ENCODE measurements at regions not wholly inside any gene's neighbourhood (a gene's known extent, or its start where the extent isn't known, plus 50 kb on each side); places are given as distances from the start of the nearest gene placed in this dataset.

- H3K4me1 Mint-ChIP-seq (ENCODE audit: low read depth), result peaks cover 20% of the 10 kb centered on the region
- no peak overlapping the region for H3K4me3 Mint-ChIP-seq
- H3K9me3 Mint-ChIP-seq, result no peaks in the 10 kb centered on the region
- no peaks in the 10 kb centered on the region for H3K27me3 Mint-ChIP-seq
- no peaks in the 10 kb centered on the region for H3K36me3 Mint-ChIP-seq (ENCODE audit: low read depth)
- H3K27ac Mint-ChIP-seq, result no peak overlapping the region
Measured at GRCh38 chr13:73519396-73520116, 460.8 kb downstream of the KLF5 start.

- Mint-ChIP-seq H3K9me3 (no peaks in the 10 kb centered on the region), H3K4me3 (no peak overlapping the region), H3K4me1 (ENCODE audit: low read depth) (peaks cover 20% of the 10 kb centered on the region), H3K27ac (no peak overlapping the region), H3K27me3 (no peaks in the 10 kb centered on the region), H3K36me3 (ENCODE audit: low read depth) (no peaks in the 10 kb centered on the region)
Measured at GRCh38 chr13:73517766-73518165, 459.0 kb downstream of the KLF5 start.

- no peak overlapping the region for H3K27ac Mint-ChIP-seq
- H3K4me1 Mint-ChIP-seq (ENCODE audit: low read depth), result peaks cover 20% of the 10 kb centered on the region
- H3K27me3 Mint-ChIP-seq, result no peaks in the 10 kb centered on the region
- H3K36me3 Mint-ChIP-seq (ENCODE audit: low read depth), result no peaks in the 10 kb centered on the region
- H3K9me3 Mint-ChIP-seq, result no peaks in the 10 kb centered on the region
- no peak overlapping the region for H3K4me3 Mint-ChIP-seq
Measured at GRCh38 chr13:73516731-73517130, 457.9 kb downstream of the KLF5 start.

GRCh38 chr13:73514208-73514607 lies 455.4 kb downstream of the KLF5 start:
- H3K9me3 Mint-ChIP-seq, result no peaks in the 10 kb centered on the region
- no peaks in the 10 kb centered on the region for H3K36me3 Mint-ChIP-seq (ENCODE audit: low read depth)
- no peaks in the 10 kb centered on the region for H3K4me1 Mint-ChIP-seq (ENCODE audit: low read depth)
- no peaks in the 10 kb centered on the region for H3K27me3 Mint-ChIP-seq
- no peak overlapping the region for H3K27ac Mint-ChIP-seq
- no peak overlapping the region for H3K4me3 Mint-ChIP-seq

- H3K4me1 Mint-ChIP-seq (ENCODE audit: low read depth), result no peaks in the 10 kb centered on the region
- H3K9me3 Mint-ChIP-seq, result no peaks in the 10 kb centered on the region
- H3K27me3 Mint-ChIP-seq, result no peaks in the 10 kb centered on the region
- H3K4me3 Mint-ChIP-seq, result no peak overlapping the region
- H3K27ac Mint-ChIP-seq, result no peak overlapping the region
- no peaks in the 10 kb centered on the region for H3K36me3 Mint-ChIP-seq (ENCODE audit: low read depth)
Measured at GRCh38 chr13:73513751-73514150, 454.9 kb downstream of the KLF5 start.

DNA sequence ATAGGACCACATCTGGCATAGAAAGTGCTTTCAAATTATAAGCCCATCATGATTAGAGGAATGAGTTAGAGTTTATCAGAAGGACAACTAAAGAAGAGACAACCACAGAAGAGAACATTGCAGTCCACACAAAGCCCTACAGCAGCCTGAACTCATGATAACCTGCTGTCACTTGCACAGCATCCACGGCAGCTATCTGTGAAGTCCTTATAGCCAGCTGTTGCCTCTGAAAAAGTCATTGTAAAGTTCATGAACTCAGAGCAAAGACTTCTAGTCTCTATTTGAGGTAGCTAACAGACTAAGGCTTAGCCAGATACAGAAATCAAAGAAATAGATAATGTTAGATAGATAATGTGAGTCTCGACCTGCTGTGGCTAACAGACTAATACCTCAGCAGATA lies 450.0 kb downstream of the KLF5 start:
- no peak overlapping the region for H3K4me3 Mint-ChIP-seq
- H3K4me1 Mint-ChIP-seq (ENCODE audit: low read depth), result no peaks in the 10 kb centered on the region
- H3K36me3 Mint-ChIP-seq (ENCODE audit: low read depth), result no peaks in the 10 kb centered on the region
- H3K27me3 Mint-ChIP-seq, result no peaks in the 10 kb centered on the region
- H3K27ac Mint-ChIP-seq, result no peak overlapping the region
- H3K9me3 Mint-ChIP-seq, result no peaks in the 10 kb centered on the region

- Mint-ChIP-seq H3K4me3 (no peak overlapping the region), H3K27ac (no peak overlapping the region), H3K36me3 (ENCODE audit: low read depth) (no peaks in the 10 kb centered on the region), H3K27me3 (no peaks in the 10 kb centered on the region), H3K9me3 (no peaks in the 10 kb centered on the region), H3K4me1 (ENCODE audit: low read depth) (no peaks in the 10 kb centered on the region)
Measured at GRCh38 chr13:73505376-73505890, 446.6 kb downstream of the KLF5 start.

DNA sequence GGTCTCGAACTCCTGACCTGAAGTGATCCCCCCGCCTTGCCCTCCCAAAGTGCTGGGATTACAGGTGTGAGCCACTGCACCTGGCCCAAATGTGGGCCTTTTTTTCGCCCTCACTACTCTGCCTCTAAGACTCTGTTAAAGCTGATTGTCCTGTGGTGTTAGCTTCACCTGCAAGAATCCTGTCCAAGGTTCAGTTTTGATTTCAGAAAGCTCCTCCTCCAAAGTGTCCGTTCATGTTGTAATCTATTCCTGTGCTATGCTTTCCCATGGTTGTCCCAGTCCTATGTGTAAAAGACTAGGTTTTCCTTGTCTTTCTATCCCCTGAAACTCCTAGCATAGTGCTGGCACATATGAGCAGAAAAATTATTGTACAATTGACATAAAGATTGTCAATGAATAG lies 440.9 kb downstream of the KLF5 start:
- H3K9me3 Mint-ChIP-seq, result no peaks in the 10 kb centered on the region
- no peaks in the 10 kb centered on the region for H3K4me1 Mint-ChIP-seq (ENCODE audit: low read depth)
- H3K27ac Mint-ChIP-seq, result no peak overlapping the region
- H3K36me3 Mint-ChIP-seq (ENCODE audit: low read depth), result no peaks in the 10 kb centered on the region
- H3K27me3 Mint-ChIP-seq, result no peaks in the 10 kb centered on the region
- H3K4me3 Mint-ChIP-seq, result no peak overlapping the region

DNA sequence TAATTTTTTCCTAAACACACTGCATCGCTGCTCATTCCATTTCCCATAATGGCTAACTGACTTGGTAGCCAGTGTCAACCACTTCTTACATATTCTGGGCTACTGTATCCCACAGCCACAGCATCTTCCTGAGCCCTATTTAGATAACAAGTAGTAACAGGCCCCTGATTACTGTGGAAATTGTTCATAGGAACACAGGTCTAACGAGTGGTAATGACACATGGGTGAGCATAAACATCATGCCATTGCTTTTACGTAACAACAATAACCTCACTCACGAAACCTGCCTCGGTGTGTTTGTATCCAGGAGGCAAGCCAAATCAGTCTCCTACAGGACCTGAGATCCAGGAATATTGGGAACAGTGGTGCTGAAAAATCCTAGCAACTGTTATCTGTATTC lies 438.6 kb downstream of the KLF5 start:
- Mint-ChIP-seq H3K4me3 (no peak overlapping the region), H3K36me3 (ENCODE audit: low read depth) (no peaks in the 10 kb centered on the region), H3K9me3 (no peaks in the 10 kb centered on the region), H3K27me3 (no peaks in the 10 kb centered on the region), H3K27ac (no peak overlapping the region), H3K4me1 (ENCODE audit: low read depth) (peaks cover 6% of the 10 kb centered on the region)

DNA sequence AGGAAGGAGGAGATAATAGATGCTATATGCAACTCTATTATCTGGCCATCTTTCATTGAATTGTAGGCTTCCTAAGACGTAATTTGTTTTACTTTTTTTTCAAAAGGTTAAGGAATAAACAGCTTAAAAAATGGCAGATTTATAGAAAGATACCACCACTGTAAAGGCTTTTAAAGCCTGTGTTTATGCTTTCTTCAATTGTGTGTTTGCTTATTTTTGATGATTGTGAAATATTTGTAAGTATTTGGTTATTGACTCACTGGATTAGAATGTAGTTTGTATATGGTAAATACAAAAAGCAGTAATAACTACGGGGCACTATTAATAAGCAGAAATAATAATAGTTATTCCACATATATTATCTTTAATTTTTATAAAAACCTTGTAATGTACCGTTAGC lies 437.9 kb downstream of the KLF5 start:
- no peak overlapping the region for H3K4me3 Mint-ChIP-seq
- no peaks in the 10 kb centered on the region for H3K27me3 Mint-ChIP-seq
- H3K36me3 Mint-ChIP-seq (ENCODE audit: low read depth), result no peaks in the 10 kb centered on the region
- peaks cover 6% of the 10 kb centered on the region for H3K4me1 Mint-ChIP-seq (ENCODE audit: low read depth)
- H3K27ac Mint-ChIP-seq, result no peak overlapping the region
- H3K9me3 Mint-ChIP-seq, result no peaks in the 10 kb centered on the region

DNA sequence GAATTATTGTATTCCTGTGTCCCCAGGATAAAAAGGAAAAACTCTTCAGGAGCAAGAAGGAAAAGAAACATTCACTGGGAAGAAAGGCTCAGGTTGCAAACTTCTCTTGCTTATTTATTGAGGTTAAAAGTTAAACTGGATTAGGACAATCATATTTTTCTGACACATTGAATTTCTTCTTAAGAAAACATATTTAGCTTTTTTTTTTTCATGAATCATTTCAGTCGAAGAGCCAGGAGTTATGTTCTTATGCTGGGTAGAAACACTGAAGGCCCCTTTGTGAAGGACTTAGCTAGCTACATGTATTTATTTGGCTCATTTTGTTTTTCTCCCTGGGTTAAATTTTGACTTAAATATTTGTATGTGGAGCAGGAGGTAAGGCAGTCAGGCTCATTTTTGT lies 434.0 kb downstream of the KLF5 start:
- Mint-ChIP-seq H3K27ac (no peak overlapping the region), H3K4me3 (no peak overlapping the region), H3K9me3 (peaks cover 13% of the 10 kb centered on the region), H3K36me3 (ENCODE audit: low read depth) (no peaks in the 10 kb centered on the region), H3K4me1 (ENCODE audit: low read depth) (peaks cover 6% of the 10 kb centered on the region), H3K27me3 (no peaks in the 10 kb centered on the region)

- no peaks in the 10 kb centered on the region for H3K27me3 Mint-ChIP-seq
- H3K4me3 Mint-ChIP-seq, result no peak overlapping the region
- H3K9me3 Mint-ChIP-seq, result no peaks in the 10 kb centered on the region
- H3K36me3 Mint-ChIP-seq (ENCODE audit: low read depth), result no peaks in the 10 kb centered on the region
- H3K27ac Mint-ChIP-seq, result no peak overlapping the region
- no peaks in the 10 kb centered on the region for H3K4me1 Mint-ChIP-seq (ENCODE audit: low read depth)
Measured at GRCh38 chr13:73482556-73482955, 423.8 kb downstream of the KLF5 start.

DNA sequence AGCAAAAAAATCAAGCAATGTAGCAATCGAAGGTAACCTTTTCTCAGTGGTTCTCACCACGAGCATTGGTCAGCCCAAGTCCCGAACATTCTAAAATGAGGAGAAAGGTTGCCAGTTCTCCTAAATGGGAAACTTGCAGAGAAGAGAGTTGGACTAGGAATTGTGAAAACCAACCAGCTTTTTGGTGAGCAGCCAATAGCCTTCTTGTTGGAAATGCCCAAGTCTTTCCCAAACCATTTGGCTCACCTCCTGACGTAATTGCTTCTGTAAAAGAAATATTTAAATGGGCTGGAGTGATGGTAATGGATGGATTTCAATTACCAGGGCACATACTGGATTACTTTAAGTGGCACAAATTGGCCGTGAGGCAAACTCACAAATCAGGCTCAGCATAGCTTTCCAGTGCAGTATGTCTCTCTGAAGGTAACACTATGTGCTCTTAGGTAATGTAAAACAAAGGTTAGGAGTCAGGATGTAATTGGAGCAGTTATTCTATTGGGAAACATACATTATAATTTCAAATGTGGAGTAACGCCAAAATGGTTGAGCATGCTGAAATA lies 423.2 kb downstream of the KLF5 start:
- no peak overlapping the region for H3K4me3 Mint-ChIP-seq
- H3K27ac Mint-ChIP-seq, result no peak overlapping the region
- H3K27me3 Mint-ChIP-seq, result no peaks in the 10 kb centered on the region
- H3K4me1 Mint-ChIP-seq (ENCODE audit: low read depth), result no peaks in the 10 kb centered on the region
- H3K9me3 Mint-ChIP-seq, result no peaks in the 10 kb centered on the region
- H3K36me3 Mint-ChIP-seq (ENCODE audit: low read depth), result no peaks in the 10 kb centered on the region

DNA sequence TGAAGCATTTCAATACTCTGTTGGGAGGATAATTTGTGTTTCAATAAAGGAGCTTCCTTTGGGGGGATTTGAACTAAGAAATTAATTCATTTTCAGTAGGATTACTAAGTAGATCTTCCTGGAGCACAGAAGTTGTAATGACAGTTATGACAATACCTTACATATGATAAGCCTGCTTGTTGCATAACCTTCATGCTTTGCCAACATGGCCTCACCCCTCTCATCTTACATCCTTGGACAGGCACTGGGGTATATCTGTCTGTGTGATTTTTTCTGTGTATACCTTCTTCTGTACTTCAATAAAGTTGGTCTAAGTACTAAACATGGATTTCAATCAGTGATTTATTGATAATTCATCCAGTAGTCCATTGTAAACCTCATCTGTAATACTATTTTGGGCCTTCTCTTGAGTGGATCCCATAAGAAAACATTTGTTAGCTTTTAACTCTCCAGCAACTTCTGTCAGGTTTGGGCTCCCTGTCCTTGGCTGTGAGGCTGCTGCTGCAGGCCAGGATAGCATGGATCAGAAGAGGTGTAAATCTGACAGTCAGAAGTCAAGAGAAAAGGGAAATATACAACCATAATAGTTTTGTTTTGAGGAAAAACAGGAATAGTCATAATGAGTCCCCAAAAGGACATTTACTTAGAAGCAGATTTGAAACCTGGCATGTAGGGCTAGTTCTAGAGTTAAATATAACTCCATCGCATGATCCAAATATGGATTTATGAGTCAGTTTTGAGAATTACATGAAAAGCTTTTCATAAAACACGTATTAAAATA lies 422.2 kb downstream of the KLF5 start:
- H3K27ac Mint-ChIP-seq, result no peak overlapping the region
- no peaks in the 10 kb centered on the region for H3K36me3 Mint-ChIP-seq (ENCODE audit: low read depth)
- H3K27me3 Mint-ChIP-seq, result no peaks in the 10 kb centered on the region
- H3K4me3 Mint-ChIP-seq, result no peak overlapping the region
- no peaks in the 10 kb centered on the region for H3K9me3 Mint-ChIP-seq
- no peaks in the 10 kb centered on the region for H3K4me1 Mint-ChIP-seq (ENCODE audit: low read depth)

- Mint-ChIP-seq H3K4me3 (no peak overlapping the region), H3K4me1 (ENCODE audit: low read depth) (no peaks in the 10 kb centered on the region)
Measured at GRCh38 chr13:73479856-73480255, 421.1 kb downstream of the KLF5 start.

More at GRCh38 chr13:73479856-73480255, 421.1 kb downstream of the KLF5 start:
- no peaks in the 10 kb centered on the region for H3K27me3 Mint-ChIP-seq
- no peaks in the 10 kb centered on the region for H3K36me3 Mint-ChIP-seq (ENCODE audit: low read depth)
- no peak overlapping the region for H3K27ac Mint-ChIP-seq
- H3K9me3 Mint-ChIP-seq, result no peaks in the 10 kb centered on the region

All from stimulated activated naive CD8-positive, alpha-beta T cell treated with anti-CD3 and anti-CD28 coated beads, Interleukin-15, Interleukin-2, amounts not matched to agents 100 ng/mL and 50 ng/mL, for 24 hours (primary cell).